ENCODE measurements at regions not wholly inside any gene's neighbourhood (a gene's known extent, or its start where the extent isn't known, plus 50 kb on each side); places are given as distances from the start of the nearest gene placed in this dataset.
"Not testable (repeated sequence)": the region's sequence is repeated elsewhere in the genome, so short reads cannot be mapped to it uniquely, and the experiment has no call there.

DNA sequence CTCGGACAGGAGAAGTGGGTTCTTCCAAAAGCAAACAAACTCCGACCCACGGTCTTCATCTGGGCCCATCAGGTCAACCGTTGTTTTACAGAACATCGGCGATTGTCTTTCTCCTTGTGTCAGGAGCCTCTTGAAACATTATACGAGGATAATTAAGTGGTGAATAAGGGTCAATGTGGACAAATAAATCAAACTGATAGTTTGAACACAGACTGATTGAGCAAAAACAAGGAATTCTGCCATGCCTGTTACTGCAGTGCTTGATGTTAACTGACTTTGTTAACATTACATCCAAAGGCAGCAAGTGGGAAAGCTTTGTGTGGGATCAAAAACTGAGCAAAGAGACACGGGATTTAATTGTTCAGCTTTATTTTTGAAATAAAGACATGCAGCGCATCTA, 101.1 kb upstream of the IFNGR1 start:
- no peak overlapping the region for H3K4me3 ChIP-seq
- no peak overlapping the region for H3K27ac ChIP-seq

- H3K4me3 ChIP-seq: no peak overlapping the region
- no peak overlapping the region for H3K27ac ChIP-seq
Observed at GRCh38 chr6:137316626-137317025, 97.4 kb upstream of the IFNGR1 start.

DNA sequence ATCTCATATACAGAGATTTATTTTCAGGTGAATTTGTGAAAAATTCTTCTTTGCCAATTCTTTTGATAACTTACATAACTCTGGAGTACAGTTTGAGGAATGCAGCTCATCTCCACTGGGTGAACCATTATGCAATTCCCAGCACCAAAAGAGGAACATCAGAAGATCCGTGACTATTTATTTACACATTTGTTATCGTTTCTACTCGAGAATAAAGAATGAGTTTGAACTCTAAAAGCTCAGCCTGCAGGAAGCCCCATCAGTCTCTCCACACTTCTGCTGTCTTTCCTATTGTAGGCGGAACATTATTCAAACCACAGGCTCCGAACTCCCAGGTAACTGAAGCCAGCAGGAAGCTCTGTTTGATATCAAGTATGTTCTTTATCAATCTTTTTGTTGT, 95.9 kb upstream of the IFNGR1 start:
- Histone ChIP-seq H3K27ac (no peak overlapping the region), H3K4me3 (no peak overlapping the region)

DNA sequence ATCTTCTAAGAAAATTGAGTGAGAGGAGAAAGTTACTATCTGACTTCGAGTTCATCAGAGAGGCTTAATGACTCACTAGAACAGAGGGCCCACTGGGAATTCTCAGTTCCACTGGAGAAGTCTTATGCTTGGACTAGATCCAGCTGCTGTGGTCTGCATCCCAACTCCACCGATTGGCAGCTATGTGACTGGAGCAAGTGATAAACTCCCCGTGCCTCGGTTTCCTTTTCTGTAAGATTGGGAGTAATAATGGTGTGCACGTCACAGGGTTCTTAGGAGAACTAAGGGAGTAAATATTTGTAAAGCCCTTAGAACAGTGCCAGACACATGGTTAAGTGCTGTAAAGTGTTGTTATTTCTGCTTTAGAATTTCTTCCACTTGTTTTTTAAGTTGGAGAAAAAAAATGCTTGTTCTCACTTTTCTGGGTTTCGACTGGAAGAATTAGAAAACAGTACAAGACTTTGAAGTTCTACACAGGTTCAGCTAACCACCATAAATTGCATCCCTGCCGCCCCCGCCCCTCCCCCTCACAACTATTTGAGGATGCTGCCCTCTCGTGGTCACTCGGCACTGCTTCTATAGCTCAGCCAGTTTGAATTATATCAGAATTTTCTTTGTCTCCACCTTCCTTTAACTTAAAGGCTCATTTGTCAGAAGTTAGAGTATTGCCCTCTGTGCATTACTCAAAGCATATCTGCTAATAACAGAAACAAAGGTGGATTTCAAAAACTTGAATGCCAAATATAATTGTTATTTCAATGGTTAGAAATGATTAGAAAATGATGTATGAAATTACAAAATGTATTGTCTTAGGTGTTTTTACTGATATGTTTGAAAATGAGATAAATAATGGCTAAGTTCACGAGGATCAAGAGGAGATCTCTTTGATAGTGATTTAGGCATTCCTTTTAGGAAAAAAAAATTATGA, 95.0 kb upstream of the IFNGR1 start:
- Histone ChIP-seq H3K27ac (peak overlapping the region in 1 of 21 experiments; percentile 24), H3K4me3 (peak overlapping the region in 1 of 7 experiments; percentile 4)

DNA sequence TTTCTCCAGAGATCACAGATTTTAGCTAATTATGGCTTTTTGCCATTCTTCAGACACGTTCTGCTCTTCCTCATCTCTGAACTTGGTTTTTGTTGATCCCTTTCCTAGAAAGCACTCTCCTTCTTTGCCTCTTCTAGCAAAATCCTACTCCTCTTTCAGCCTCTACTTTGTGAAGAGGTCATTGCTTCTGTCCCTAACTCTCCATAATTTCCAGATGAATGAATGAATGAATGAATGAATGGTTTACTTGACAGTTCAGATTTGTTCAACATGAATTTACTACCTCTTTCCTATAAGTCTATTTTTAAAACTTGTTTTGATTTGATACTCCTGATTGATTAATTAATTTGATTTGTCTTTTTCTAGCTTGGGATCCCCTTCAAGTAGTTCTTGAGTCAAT, 94.0 kb upstream of the IFNGR1 start:
- peak overlapping the region in 1 of 21 experiments; percentile 8 for H3K27ac ChIP-seq
- no peak overlapping the region for H3K4me3 ChIP-seq

DNA sequence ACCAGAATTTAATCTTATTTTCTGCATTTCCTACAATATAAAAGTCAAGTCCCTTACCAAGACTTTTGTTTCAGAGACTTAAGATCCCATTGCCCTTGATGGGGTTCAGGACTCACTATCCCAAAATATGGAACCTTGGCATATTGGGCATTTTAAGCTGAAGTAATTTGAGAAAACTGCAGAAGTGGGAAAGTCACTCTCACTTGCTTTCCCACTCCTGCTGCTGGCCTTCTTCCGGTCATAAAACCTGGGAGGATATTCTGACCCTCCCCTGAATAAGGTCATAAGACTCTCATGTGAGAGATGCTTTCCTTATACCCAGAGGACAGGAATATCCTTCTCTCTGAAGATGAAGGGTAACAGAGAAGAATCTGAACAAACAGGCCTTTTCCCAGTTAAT, 92.8 kb upstream of the IFNGR1 start:
- Histone ChIP-seq H3K27ac (no peak overlapping the region), H3K4me3 (no peak overlapping the region)

- Histone ChIP-seq H3K27ac (peak overlapping the region in 12 of 21 experiments; percentile 6 to 57 (median 37)), H3K4me3 (no peak overlapping the region)
Observed at GRCh38 chr6:137309078-137309762, 90.0 kb upstream of the IFNGR1 start.

DNA sequence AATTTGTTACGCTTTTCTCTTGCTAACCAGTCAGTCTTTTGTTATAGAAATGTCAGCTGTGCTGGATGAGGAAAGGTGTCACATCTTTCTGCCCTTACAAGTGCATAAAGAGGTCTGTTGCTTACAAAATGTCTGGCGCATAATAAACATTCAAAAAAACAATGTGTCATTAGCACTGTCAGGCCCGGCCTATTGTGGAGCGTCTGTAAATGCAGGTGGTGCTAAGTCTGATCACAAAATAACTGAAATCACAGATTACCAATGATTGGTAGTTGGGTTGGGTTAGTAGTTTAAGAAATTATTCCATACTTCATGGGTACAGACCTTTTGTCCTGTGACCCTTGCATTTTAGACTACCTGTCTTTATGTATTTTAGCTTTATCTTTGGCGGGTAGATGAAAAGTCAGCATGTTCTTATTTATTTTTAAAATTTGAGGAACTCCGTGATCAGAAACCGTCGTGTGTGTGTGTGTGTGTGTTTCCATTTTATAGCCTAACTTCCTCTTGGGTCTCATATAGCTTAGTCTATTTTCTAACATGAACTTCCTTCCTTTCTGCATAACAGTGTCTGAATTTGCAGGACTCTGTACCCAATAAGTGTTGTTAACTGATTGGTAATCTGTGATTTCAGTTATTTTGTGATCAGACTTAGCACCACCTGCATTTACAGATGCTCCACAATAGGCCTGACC, 88.1 kb upstream of the IFNGR1 start:
- H3K27ac ChIP-seq: peak overlapping the region in 2 of 21 experiments; percentile 4 to 44
- no peak overlapping the region for H3K4me3 ChIP-seq

GRCh38 chr6:137305691-137306090, 86.5 kb upstream of the IFNGR1 start:
- no peak overlapping the region for H3K4me3 ChIP-seq
- H3K27ac ChIP-seq: peak overlapping the region in 3 of 21 experiments; percentile 33 to 44 (median 39)

GRCh38 chr6:137304020-137304780, 85.0 kb upstream of the IFNGR1 start:
- no peak overlapping the region for H3K4me3 ChIP-seq

GRCh38 chr6:137303441-137303840, 84.3 kb upstream of the IFNGR1 start:
- peak overlapping the region in 1 of 21 experiments; percentile 33 for H3K27ac ChIP-seq
- no peak overlapping the region for H3K4me3 ChIP-seq

More at GRCh38 chr6:137304020-137304780, 85.0 kb upstream of the IFNGR1 start:
- peak overlapping the region in 3 of 21 experiments; percentile 17 to 39 (median 33) for H3K27ac ChIP-seq

GRCh38 chr6:137299681-137300080, 80.5 kb upstream of the IFNGR1 start:
- peak overlapping the region in 6 of 21 experiments; percentile 0 to 62 (median 44) for H3K27ac ChIP-seq
- H3K4me3 ChIP-seq: no peak overlapping the region

GRCh38 chr6:137297887-137298286, 78.7 kb upstream of the IFNGR1 start:
- no peak overlapping the region for H3K4me3 ChIP-seq
- H3K27ac ChIP-seq: peak overlapping the region in 3 of 21 experiments; percentile 4 to 59 (median 43)

DNA sequence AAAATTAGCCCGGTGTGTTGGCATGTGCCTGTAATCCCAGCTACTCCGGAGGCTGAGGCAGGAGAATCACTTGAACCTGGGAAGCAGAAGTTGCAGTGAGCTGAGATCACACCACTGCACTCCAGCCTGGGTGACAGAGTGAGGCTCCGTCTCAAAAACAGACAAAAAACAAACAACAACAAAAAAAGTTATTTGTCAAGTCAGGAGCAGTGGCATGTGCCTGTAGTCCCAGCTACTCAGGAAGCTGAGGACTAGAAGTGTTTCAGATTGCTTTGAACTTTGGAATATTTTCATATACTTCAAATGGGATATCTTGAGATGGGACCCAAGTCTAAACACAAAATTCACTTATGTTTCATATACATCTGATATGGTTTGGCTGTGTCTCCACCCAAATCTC, 73.1 kb upstream of the IFNGR1 start:
- not testable (repeated sequence) for H3K4me3 ChIP-seq
- peak overlapping the region in 5 of 21 experiments; percentile 2 to 49 (median 34) for H3K27ac ChIP-seq

DNA sequence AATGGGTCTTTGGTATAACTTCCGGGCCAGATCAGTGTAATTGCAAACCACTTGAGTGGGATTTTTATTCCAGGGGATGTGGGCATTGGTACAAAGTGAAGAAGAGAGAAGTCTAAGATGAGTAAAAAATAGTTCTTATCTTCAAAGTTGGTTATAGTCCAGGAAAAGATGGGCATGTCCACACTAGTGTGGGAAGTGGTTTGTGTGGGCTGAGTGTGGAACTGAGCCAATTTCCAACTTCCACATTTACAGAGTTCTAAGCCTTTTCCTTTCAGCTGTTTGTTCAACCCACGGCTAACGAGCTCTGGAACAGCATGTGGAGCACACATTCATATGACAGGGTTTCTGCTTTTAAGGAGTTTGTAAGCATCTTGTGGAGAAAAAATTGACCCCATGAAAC, 72.3 kb upstream of the IFNGR1 start:
- Histone ChIP-seq H3K27ac (peak overlapping the region in 2 of 21 experiments; percentile 26 to 45), H3K4me3 (no peak overlapping the region)

DNA sequence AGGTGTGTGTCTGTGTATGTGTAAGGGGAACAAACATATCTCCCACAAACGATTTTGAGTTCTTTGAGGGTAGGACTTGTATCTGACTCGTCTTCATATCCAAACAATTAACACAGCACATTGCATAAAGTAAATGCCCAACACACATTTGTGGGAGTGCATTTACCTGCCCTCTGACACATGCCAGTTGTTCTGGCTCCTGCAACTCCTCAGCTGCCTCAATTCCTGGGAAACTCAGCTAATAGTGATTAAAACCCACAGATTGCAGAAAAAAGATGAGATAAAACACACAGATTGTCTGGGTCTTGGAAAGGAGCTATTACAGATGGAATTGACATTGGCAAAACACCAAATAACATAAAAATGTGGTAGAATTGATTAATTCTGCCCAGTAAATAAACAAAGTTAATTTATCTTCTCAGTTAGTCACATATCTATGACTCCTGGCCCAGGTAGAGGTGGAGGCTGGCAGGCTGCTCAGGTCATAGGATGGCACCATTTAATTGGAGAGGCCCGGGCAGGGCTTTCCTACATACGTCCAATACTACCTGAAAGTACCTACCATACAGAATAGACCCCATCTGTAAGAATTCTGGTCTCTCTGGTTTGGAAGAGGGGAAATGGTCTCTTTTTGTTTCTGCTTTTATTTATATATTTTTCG, 71.5 kb upstream of the IFNGR1 start:
- H3K4me3 ChIP-seq: no peak overlapping the region
- H3K27ac ChIP-seq: peak overlapping the region in 3 of 21 experiments; percentile 25 to 45 (median 26)

DNA sequence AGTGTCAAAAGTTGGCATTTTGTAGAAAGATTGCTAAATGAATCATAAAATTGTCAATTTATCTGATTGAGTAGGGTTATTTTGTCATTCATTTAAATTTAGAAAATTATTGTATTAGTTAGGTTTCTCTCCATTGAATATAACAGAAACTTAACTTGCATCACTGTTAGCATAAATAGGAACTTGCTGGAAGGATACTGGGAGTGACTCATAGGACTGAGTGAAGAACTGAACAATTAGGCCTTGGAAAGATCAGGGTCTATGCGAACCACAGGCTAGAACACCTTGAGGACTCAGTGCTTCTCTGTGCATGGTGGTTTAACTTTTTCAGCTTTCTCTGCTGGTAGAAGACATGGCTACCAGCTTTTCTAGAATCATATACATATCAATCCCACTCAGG, 67.7 kb upstream of the IFNGR1 start:
- H3K4me3 ChIP-seq: no peak overlapping the region

GRCh38 chr6:137286368-137286767, 67.2 kb upstream of the IFNGR1 start:
- H3K27ac ChIP-seq: no peak overlapping the region
- no peak overlapping the region for H3K4me3 ChIP-seq

More for the DNA sequence above, 67.7 kb upstream of the IFNGR1 start:
- H3K27ac ChIP-seq: no peak overlapping the region

GRCh38 chr6:137284811-137285110, 65.6 kb upstream of the IFNGR1 start:
- Histone ChIP-seq H3K27ac (no peak overlapping the region), H3K4me3 (no peak overlapping the region)

Data from skin epidermis (tissue), 12 donors.